ENCODE measurements at regions not wholly inside any gene's neighbourhood (a gene's known extent, or its start where the extent isn't known, plus 50 kb on each side); places are given as distances from the start of the nearest gene placed in this dataset.

- TF ChIP-seq EZH2 (IDR thresholded peaks at IDR 0.05; ENCODE audit: low read depth) (no peak), CTCF (conservative IDR thresholded peaks at IDR 0.05) (no peak)
Measured at GRCh38 chr7:10759120-10759519, 214.6 kb upstream of the PHF14 start.
